HG02981 (cell line): ENCODE measurements at regions not wholly inside any gene's neighbourhood (a gene's known extent, or its start where the extent isn't known, plus 50 kb on each side); places are given as distances from the start of the nearest gene placed in this dataset.
"Not testable (repeated sequence)": the region's sequence is repeated elsewhere in the genome, so short reads cannot be mapped to it uniquely, and the experiment has no call there.

Source experiments
- ATAC-seq: cut with Tn5 transposase; IDR thresholded peaks from one replicate; pipeline ENCODE4 v1.9.1; 2021; ENCODE audit warnings: mild to moderate bottlenecking, moderate library complexity; ENCODE audit not compliant: unreplicated experiment

DNA sequence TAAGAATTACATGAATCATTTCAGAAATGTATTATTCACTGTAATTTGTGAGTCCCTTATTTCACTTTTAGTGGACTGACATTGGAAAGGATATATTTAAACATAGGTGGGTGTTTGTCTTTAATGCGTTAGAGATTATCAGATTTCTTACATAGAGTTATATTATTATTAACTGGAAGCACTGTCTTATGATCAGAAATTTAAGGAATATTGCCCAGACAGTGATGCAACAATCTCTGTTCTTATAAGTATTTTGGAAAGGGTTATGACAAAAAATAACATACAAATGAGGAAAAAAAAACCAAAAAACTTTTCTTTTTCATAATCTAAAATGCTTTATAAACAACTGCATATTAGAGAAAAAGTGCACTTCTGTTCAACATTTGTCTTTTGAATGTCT is 836.6 kb downstream of the SLC6A15 start:
- no peak for ATAC-seq

DNA sequence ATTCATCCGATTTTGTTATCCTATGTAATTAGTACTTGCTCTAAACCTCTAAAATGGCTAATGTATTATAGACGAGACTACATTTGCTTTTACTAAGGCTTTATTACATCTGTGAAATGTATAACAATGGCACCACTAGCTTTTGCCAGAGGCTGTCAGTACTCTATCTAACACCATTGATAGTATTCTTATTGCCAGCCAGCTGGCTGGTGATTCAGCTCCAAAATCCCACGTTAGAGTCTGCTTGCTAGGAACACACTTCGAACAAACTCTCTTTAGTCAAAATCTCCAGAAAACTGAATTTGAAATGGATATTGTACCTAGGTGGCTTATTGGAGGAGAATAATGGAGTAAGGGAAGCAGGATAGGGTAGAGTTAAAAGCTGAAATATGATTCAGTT is 839.2 kb downstream of the SLC6A15 start:
- no peak for ATAC-seq

DNA sequence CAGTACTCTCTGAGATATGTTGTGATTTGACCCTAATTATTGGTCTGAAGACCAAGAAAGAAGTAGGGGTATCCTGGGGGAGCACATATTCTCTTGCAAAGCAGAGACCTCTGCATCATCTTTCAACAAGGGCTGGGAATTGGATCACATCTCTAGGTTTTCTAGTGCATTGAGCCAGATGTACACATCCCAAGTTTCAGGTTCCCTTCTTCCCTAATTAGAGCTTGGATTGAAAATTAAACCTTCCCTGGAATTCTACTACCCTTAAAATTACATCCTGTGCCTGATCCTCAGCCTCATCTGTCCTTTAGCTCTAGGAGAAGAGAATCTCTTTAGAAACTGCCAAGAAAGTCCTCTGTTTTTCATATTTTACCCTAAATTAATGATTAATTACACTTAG is 839.6 kb downstream of the SLC6A15 start:
- no peak for ATAC-seq

DNA sequence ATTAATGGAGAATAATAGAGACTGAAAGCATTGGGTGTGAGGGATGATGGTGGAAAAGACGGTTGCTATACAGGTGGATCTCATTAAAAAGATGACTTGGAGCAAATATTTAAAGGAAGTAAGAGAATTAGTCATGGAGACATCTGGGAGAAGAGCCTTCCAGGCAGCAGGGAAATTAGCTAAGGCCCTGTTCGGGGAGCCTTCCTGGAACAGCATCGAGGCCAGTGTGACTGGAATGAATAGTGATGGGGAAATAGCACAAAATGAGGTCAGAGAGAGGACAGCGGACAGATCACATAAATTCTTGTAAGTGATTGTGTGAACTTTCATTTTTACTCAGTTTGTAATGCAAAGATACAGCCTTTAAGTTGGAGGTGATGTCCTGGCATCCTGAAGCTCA is 842.3 kb downstream of the SLC6A15 start:
- ATAC-seq: no peak

DNA sequence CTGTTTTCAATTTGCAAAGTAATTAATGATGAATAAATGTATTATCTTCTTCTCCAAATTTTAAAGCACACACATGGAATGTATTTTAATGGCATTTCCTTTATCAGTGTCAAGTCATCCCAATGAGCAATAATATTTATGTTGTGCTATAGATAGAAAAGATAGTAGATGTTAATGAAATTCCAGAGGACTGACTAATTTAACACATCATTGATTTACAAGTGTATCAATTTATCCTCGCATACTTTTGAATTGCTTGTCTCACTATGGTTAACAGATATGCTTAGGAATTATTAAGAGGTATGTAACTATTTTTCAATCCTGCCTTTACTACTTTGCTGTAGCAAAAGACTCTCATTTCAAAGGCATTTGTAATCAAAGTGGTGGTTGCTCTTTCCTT is 842.9 kb downstream of the SLC6A15 start:
- ATAC-seq: no peak

DNA sequence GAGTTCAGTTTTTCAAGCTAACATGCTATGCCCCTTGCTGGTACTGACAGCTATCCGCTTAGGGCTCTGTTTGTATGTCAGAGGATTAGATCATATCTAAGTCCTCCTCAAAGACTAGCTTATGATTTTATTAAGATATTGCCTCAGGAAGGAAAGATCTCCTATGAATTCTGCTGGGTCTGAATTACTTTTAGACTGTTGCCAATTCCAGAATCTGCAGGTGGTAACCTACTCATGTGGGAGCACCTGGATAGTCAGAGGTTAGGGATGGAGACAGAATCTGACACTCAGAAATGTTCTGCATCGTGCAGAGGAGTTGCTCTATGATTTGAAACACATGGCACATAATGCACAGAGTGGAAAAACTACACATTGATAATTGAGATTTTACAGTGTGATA is 843.4 kb downstream of the SLC6A15 start:
- ATAC-seq: no peak

DNA sequence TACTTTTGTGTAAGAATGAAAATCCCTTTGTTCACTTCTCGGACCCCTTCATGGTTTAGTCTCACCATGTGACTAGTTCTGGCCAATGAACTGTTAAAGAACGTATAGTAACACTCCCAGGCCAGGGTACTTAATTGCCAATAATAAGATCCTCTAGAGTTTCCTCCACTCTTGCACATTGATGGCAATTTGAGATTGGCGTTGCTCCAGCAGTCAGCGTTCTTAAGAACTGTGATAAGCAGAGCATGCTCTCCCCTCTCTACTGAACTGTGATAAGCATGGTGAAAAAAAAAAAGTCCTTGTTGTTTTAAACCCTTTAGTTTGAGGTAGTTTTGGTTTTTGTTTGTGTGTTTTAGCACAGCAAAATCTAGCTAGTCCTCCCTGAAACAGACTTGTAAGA is 854.5 kb downstream of the SLC6A15 start:
- ATAC-seq: no peak

DNA sequence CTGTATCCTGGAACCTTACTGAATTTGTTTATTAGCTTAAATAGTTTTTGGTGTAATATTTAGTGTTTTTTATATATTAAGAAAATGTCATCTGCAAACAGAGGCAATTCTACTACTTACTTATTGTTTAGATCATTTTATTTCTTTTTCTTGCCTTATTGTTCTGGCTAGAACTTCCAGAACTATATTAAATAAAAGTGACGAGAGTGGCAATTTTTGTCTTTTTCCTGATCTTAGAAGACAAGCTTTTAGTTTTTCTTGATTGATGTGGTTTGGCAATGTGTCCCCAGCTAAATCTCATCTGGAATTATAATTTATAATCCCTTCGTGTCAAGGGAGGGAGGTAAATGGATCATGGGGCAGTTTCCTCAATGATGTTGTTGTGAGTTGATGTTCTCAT is 857.8 kb downstream of the SLC6A15 start:
- ATAC-seq: no peak

DNA sequence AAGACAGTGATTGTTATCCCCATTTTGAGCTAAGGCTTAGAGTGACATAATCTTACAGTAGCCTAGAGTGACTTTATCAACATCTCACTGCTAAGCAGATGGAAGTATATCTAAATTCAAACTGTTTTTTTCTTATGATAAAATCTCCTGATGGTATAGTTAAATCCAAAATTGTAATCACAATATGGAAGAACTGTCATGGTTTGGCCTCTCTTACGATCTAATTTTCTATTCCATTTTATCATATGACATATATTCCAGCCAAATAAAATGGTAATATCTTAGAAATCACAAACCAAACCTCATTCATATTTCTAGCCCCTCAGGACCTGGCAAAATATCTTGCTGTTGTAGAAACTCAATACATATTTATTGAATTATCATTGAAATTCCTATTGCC is 864.7 kb downstream of the SLC6A15 start:
- no peak for ATAC-seq

DNA sequence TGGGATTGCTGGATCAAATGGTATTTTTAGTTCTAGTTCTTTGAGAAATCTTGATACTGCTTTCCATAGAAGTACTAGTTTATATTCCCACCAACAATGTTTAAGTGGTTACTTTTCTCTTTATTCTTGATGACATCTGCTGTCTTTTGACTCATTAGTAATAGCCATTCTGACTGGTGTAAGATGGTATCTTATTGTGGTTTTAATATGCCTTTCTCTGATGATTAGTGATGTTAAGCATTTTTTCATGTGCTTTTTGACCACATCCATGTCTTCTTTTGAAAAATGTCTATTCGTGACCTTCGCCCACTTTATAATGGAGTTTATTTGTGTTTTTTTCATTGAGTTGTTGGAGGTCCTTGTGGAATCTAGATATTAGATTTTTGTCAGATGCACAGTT is 865.7 kb downstream of the SLC6A15 start:
- no peak for ATAC-seq

DNA sequence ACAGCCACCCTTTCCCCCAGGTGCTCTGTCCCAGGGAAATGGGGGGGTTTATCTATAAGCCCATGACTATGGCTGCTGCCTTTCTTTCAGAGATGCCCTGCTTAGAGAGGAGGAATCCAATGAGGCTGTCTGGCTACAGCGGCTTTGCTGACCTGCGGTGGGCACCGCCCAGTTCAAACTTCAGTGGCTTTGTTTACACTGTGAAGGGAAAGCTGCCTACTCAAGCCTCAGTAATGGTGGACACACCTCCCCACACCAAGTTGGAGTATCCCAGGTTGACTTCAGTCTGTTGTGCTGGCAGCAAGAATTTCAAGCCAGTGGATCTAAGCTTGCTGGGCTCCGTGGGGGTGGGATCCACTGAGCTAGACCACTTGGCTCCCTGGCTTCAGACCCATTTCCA is 869.2 kb downstream of the SLC6A15 start:
- ATAC-seq: no peak

DNA sequence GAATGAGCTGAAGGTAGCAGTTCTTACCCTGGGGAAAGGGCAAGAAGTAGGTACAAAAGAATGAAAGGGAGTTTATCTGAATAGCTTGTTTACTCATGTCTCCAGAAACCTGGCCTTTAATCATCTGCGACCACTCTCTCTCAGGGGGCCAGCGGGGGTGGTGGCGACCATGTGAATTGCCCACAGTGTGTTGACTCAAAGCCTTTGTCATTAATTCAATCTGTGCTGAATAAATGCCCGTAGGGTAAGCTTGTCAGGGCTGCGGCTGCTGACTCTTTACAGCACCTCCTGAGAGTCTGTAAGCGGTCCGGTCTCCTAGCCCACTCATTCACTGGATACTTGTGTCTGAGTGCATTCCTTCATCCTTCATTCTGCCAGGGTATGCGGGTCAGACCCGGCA is 874.4 kb downstream of the SLC6A15 start:
- no peak for ATAC-seq

DNA sequence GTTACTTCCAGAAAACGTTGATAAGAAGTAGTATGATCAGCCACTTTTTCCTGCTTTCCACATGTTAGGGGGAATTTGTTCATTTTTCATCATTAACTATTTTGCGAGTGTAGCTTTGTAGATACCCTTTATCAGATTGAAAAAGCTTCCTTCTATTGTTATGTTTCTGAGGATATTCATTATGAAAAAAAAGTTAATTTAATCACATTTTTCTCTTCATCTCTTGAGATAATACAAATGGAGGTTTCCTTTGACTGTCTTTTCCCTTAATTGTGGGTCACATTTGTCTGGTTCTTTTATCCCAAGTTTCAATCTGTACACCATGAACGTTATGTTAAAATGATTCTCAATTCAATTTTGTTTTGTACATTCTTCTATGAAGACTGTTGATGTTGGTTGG is 875.7 kb downstream of the SLC6A15 start:
- ATAC-seq: no peak

DNA sequence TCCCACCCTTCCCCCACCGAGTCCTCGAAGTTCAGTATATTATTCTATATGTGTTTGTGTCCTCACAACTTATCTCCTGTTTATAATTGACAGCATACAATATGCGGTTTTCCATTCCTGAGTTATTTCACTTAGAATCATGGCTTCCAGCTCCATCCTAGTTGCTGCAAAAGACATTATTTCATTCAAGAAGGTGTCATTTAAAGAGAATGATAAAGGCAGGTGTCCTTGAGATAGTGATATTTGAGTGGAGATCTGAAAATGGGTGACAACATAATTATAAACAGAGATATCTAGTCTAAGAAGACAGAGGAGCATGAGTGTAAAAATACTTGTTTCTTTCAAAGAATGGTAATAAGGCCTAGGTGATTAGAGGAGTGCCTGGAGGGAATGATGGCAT is 876.8 kb downstream of the SLC6A15 start:
- ATAC-seq: no peak

DNA sequence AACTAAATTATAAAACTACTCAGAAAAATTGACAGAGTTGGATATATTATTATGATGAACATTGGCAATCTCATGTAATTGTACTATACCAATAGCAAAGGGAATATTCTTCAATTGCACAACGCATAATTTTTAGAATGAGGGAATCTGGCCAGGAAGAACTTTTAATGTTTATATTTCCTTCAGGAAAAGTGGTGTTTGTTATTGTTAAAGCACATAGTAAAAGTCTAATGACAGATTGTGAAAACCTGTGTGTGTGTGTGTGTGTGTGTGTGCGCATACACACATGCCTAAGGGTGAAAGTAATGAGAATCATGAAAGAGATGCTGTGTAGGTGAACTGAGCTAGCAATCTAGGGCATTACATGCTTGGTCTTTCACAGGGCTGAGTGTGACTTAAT is 877.7 kb downstream of the SLC6A15 start:
- no peak for ATAC-seq

DNA sequence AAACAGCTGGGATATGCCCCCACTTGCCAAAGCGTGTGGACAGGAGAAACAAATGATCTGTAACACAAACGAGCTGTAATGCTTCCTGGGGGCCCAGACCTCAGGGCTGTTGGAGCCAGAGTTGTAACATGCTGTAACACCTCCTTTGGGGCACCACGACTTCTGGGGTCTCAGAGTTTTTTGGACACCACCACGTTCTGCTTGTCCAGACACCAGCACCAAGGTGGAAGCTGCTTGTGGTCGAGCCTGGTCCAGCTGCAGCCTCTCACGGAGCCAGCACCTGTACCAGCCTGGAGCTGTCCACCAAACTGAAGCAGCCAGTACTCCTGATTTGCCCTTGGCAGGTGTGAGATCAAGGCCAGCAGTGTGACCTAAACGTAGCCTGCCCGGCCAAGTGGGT is 879.4 kb downstream of the SLC6A15 start:
- no peak for ATAC-seq

DNA sequence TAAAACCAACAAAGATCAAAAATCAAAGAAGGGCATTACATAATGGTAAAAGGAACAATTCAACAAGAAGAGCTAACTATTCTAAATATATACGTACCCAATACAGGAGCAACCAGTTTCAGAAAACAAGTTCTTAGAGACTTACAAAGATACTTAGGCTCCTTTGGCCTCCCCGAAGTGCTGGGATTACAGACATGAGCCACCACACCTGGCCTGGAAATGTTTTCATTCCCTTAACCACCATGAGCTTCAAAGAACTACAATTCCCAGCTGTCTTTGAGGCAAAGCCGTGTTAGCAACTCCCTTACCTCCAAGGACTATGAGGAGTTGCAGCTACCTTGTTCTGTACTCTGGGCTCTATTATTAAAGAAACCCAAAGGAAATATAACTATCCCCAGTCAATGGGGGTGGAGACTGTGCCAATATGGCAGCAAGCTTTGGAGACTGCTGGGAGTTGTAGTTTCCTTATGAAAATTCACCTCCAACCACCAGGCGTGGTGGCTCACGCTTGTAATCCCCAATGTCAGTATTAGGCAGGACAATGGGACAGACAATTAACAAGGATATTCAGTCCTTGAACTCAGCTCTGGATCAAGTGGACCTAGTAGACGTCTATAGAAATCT is 893.9 kb downstream of the SLC6A15 start:
- not testable (repeated sequence) for ATAC-seq

DNA sequence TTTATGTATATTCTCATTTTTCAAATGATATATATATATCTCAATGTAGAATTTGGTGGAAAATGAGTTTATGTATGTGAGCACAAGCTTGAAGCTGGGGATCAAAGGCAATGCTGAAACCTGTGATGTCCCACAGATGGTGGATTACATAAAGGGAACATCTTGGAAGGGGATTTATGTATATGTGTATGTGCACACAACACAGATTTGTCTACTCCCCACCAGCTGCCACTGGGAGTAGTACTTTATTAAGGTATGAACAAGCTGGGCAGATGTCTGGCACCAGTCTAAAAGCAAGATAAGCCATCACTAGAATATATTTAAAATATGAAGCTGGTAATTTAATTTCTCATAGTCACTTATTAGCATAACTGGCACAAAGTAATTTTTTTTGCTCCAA is 895.6 kb downstream of the SLC6A15 start:
- ATAC-seq: no peak

DNA sequence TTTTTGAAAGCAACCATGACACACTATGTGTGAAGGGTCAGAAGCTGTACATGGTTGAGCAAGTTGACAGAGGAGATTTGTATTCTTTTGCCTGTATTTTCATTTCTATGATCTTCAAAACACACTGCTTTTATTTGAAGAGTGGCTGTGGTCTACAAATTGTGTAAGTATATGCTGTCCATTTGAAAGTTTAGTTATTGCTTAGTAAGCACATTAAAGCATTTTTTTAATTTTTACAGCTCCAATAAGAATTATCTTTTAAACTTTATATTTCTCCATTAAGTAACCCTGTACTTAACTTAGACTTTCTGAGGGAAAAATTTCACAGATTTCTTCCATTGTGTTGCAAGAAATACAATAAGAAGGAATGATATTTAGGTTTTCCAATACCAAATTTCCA is 915.2 kb downstream of the SLC6A15 start:
- ATAC-seq: no peak

DNA sequence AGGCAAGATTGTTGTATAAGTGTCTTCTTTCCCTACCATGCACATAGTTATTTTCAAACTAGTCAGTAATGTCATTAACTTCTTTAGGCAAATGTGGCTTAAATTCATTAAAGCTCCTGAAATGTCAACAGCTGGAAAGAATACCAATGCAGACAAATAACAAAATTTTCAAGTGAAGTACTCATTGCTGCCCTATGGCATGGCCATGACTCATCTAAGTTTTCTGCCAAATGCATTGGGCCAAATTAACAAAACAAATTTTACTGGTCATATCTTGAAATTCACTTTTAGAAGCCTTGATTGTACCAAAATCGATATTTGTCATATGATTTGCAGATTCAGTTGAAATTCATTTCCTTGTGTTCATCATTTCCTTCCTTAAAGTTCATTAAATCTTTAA is 915.9 kb downstream of the SLC6A15 start:
- ATAC-seq: no peak

DNA sequence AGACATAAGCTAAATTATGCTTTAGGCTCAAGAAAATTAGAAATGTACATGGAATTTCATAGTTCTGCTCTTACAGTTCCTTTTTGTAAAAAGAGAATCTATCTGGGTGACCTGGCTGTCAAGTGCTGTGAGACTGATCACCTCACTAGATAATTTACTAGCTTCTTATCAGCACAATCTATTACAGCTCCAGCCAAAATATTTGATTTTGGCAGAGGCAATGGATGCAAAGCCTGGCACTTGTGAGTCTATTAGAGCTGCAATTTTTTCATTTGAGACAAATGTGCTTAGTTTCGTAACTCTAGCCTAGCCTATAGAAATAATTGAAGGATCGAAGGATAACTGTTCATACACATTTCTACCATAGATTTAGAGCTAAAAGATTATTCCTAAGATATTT is 927.5 kb downstream of the SLC6A15 start:
- ATAC-seq: no peak

DNA sequence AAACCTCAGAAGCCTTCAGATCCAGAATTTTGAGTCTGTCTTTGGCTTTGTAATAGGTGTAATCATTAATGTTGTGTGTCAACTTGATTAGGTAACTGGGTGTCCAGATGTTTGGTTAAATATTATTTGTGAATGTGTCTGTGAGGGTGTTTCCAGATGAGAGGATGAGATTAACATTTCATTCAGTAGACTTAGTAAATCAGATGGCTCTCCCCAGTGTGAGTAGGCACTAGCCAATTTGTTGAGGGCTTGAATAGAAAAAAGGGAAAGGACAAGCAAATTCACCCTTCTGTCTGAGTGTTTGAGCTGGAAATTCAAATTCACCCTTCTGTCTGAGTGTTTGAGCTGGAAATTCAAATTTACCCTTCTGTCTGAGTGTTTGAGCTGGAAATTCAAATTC is 932.2 kb downstream of the SLC6A15 start:
- no peak for ATAC-seq

DNA sequence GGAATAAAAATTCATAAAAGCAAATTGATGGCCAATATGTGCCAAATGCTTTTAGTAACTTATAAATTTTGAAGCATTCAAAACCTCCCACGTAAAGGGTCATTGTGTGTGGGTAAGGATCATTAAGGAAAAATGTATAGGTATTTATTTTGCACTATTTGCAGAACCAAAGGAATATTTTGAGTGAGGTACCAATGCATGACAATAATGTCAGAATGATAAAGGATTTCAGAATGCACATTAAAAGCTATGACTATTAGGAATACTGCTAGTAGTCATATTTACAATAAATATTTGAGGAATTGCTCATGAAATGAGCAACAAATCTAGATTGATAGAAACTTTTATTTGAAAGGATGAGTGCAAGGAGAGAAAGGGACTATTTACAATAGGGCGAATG is 932.8 kb downstream of the SLC6A15 start:
- no peak for ATAC-seq

DNA sequence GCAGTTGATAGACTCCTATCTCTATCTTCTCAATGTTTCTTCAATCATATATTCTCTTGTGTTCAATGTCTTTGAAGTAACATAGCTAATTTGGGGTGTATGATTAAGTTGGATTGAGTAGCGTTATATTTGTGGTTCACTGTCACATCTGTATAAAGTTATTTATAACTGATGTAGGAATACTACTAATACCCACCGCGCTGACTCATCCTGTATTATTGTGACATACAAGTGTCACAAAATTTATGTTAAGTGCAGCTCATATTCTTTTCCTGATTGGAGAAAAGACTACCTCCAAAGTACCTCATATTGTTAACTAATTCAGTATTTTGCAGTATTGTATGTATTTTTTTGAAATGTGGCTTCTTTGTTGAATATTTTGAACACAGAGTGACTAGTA is 940.8 kb downstream of the SLC6A15 start:
- no peak for ATAC-seq
